Mesodermal cell (in vitro differentiated cells): ENCODE measurements at regions not wholly inside any gene's neighbourhood (a gene's known extent, or its start where the extent isn't known, plus 50 kb on each side); places are given as distances from the start of the nearest gene placed in this dataset.
"Not testable (repeated sequence)": the region's sequence is repeated elsewhere in the genome, so short reads cannot be mapped to it uniquely, and the experiment has no call there.

Experiments used
- H3K27ac ChIP-seq: 2 replicates; pipeline ENCODE4 v1.7.0; 2013; ENCODE audit warnings: mild to moderate bottlenecking, low read depth, low read length, moderate library complexity; ENCODE audit not compliant: severe bottlenecking
- H3K36me3 ChIP-seq: 2 replicates; pipeline ENCODE4 v1.7.1; 2013; ENCODE audit warnings: mild to moderate bottlenecking, low read length, moderate library complexity; ENCODE audit not compliant: control insufficient read depth, insufficient read depth
- H3K4me1 ChIP-seq: one replicate; pipeline ENCODE4 v1.7.1; 2013; ENCODE audit warnings: mild to moderate bottlenecking, low read length; ENCODE audit not compliant: insufficient read depth, control insufficient read depth, poor library complexity, severe bottlenecking
- H3K4me3 ChIP-seq: 2 replicates; pipeline ENCODE4 v1.7.0; 2013; ENCODE audit warnings: low read length, control low read depth, mild to moderate bottlenecking; ENCODE audit not compliant: insufficient read depth, poor library complexity, severe bottlenecking; ENCODE audit errors: extremely low read depth
- H3K9me3 ChIP-seq: 2 replicates; pipeline ENCODE4 v1.7.1; 2013; ENCODE audit warnings: mild to moderate bottlenecking, low read length, moderate library complexity; ENCODE audit not compliant: control insufficient read depth
- WGBS, 2 experiments: methylation state at CpG; one replicate each; pipeline ENCODE4 v1.1.5; 2013; ENCODE audit warnings: missing lambda C conversion rate in 2 of 2; ENCODE audit not compliant: insufficient coverage in 2 of 2; 5-methylcytosine and 5-hydroxymethylcytosine counted together

DNA sequence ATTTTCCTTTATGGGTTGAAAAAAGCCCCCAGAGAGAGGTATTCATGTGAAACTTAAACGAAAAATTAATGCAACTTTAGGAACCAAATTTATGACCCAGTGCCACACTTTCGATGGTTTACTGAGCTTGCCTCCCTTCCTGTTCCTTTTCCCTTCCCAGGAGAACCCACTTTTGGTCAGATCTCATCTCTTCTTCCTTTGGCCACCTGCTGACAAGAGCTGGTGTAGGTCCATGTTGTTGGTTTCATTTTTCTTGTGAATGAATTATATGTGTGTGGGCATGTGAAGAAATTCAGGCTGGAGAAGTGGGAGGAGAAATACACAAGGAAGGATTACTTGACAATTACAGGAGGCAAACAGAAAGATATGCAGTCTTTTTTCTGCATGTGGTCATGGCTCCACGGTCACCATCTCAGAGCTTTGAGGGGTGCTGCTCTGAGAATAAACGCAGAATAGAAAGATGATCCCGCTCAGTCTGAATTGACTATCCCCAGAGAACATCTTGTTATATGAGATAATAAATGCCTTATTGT lies 111.3 kb upstream of the TCF4 start:
- H3K4me1 ChIP-seq, result no peaks in the 10 kb centered on the region
- WGBS, 2 experiments, result 71 to 87% methylated on average over 3 to 5 of the region's 5 CpGs
- no peak overlapping the region for H3K4me3 ChIP-seq
- no peak overlapping the region for H3K27ac ChIP-seq
- H3K9me3 ChIP-seq, result no peaks in the 10 kb centered on the region
- H3K36me3 ChIP-seq, result no peaks in the 10 kb centered on the region

GRCh38 chr18:55696811-55697210 lies 108.8 kb upstream of the TCF4 start:
- Histone ChIP-seq H3K27ac (no peak overlapping the region), H3K36me3 (no peaks in the 10 kb centered on the region), H3K4me3 (no peak overlapping the region), H3K4me1 (no peaks in the 10 kb centered on the region), H3K9me3 (no peaks in the 10 kb centered on the region)
- 95 to 96% methylated on average over 3 of the region's 3 CpGs for WGBS, 2 experiments

GRCh38 chr18:55695091-55695490 lies 107.1 kb upstream of the TCF4 start:
- Histone ChIP-seq H3K4me3 (no peak overlapping the region), H3K27ac (no peak overlapping the region), H3K4me1 (no peaks in the 10 kb centered on the region)

GRCh38 chr18:55694291-55694690 lies 106.3 kb upstream of the TCF4 start:
- H3K9me3 ChIP-seq, result no peaks in the 10 kb centered on the region
- H3K36me3 ChIP-seq, result no peaks in the 10 kb centered on the region
- H3K4me3 ChIP-seq, result no peak overlapping the region
- WGBS, 2 experiments, result 100% methylated on average over 1 of the region's 1 CpG; no CpG with 5 or more reads in 1 of the 2 experiments
- H3K4me1 ChIP-seq, result no peaks in the 10 kb centered on the region
- no peak overlapping the region for H3K27ac ChIP-seq

More at GRCh38 chr18:55695091-55695490, 107.1 kb upstream of the TCF4 start:
- Histone ChIP-seq H3K9me3 (no peaks in the 10 kb centered on the region), H3K36me3 (no peaks in the 10 kb centered on the region)

- 88 to 90% methylated on average over 1 to 4 of the region's 4 CpGs for WGBS, 2 experiments
- no peaks in the 10 kb centered on the region for H3K4me1 ChIP-seq
- no peak overlapping the region for H3K4me3 ChIP-seq
- no peak overlapping the region for H3K27ac ChIP-seq
- H3K9me3 ChIP-seq, result no peaks in the 10 kb centered on the region
- no peaks in the 10 kb centered on the region for H3K36me3 ChIP-seq
Measured at GRCh38 chr18:55688030-55688429, 100.0 kb upstream of the TCF4 start.

DNA sequence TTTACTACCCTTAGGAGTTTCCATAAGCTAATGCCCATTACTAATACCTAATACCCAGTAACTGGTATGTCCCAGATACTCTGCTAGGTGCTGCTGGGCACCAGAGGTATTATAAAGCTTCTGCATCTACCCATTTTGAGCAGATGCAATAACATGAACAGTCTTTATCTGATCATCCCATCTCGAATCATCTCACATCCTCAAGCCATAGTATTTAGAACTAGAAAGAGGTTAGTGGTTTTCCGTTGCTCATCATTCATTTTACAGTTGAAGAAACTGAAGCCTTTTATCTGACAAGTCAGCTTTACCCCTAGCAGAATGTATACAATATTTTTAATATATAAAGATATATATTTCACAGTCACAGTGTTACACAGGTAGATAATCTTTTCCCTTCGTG lies 99.1 kb upstream of the TCF4 start:
- no peaks in the 10 kb centered on the region for H3K9me3 ChIP-seq
- no peak overlapping the region for H3K27ac ChIP-seq
- no peaks in the 10 kb centered on the region for H3K4me1 ChIP-seq
- no peak overlapping the region for H3K4me3 ChIP-seq
- WGBS, 2 experiments, result no CpG with 5 or more reads among the region's 3 CpGs
- no peaks in the 10 kb centered on the region for H3K36me3 ChIP-seq

DNA sequence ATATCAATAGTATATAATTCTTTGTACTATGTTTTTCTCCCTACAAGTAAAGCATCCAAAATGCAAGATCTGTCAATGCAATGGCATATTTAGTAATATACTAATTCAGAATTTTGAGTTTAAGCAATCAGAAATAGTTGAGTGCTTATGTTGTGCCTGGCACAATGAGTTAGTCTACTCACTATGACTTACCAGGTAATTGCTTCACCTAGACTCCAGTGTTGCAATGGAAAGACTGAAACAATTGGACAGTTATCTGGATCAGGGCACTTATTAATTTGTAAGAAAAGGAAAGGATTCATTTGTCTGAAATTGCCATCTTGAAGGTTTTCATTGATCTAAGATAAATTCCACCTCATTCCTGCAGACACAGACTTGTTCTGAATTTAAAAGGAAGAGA lies 97.6 kb upstream of the TCF4 start:
- Histone ChIP-seq H3K27ac (no peak overlapping the region), H3K36me3 (no peaks in the 10 kb centered on the region), H3K4me3 (no peak overlapping the region), H3K4me1 (no peaks in the 10 kb centered on the region), H3K9me3 (no peaks in the 10 kb centered on the region)

DNA sequence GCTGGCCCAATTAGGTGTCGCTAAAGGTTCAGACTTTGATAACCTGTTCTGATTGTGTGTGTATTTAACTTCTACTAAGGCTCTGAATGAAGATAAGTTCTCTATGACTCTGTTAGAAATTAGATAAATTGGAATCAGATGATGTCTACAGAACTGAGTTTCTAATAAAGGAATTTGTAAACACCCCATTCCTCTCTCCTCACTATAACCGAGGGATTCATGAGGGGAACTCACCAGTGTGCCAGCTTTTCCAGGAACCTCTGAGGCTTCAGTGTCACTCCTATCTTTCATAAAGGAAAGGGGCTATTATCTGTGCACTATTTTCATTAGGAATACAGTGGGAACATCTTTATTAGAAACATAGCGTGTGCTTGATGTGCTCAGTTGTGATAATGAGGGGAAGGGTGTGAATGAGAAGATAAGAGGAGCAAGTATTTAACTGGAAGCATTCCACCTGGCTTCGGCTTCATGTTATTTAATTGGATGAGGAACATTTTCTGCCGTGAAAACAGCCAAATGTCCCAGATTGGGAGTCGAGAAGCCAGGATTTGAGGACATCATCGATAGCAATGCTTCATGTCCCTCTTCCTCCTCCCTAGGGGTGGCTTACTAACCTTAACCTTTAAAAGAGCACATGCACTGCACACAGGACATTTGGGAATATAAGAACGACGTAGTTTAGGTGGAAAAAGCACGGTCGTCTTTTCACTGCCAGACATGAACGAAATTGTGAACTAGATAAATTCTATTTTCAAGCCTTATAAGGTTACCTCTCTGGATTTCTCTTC lies 84.8 kb upstream of the TCF4 start:
- no peak overlapping the region for H3K27ac ChIP-seq
- H3K4me1 ChIP-seq, result no peaks in the 10 kb centered on the region
- WGBS, 2 experiments, result 91 to 95% methylated on average over 7 to 9 of the region's 12 CpGs
- no peaks in the 10 kb centered on the region for H3K9me3 ChIP-seq
- no peaks in the 10 kb centered on the region for H3K36me3 ChIP-seq
- H3K4me3 ChIP-seq, result no peak overlapping the region

- WGBS, 2 experiments, result 94 to 100% methylated on average over 3 to 4 of the region's 5 CpGs
- Histone ChIP-seq H3K4me1 (no peaks in the 10 kb centered on the region), H3K27ac (no peak overlapping the region), H3K9me3 (no peaks in the 10 kb centered on the region), H3K4me3 (no peak overlapping the region), H3K36me3 (no peaks in the 10 kb centered on the region)
Measured at GRCh38 chr18:55665506-55665905, 77.5 kb upstream of the TCF4 start.

- not testable (repeated sequence) for H3K4me3 ChIP-seq, H3K9me3 ChIP-seq, H3K27ac ChIP-seq, H3K4me1 ChIP-seq, H3K36me3 ChIP-seq
- WGBS, 2 experiments, result 95 to 97% methylated on average over 21 to 32 of the region's 45 CpGs
Measured at GRCh38 chr18:55664758-55665400, 76.9 kb upstream of the TCF4 start.

- H3K36me3 ChIP-seq, result no peaks in the 10 kb centered on the region
- no peak overlapping the region for H3K27ac ChIP-seq
- no peaks in the 10 kb centered on the region for H3K9me3 ChIP-seq
- H3K4me1 ChIP-seq, result no peaks in the 10 kb centered on the region
- H3K4me3 ChIP-seq, result no peak overlapping the region
- WGBS, 2 experiments, result 76 to 90% methylated on average over 4 of the region's 4 CpGs
Measured at GRCh38 chr18:55663891-55664290, 75.9 kb upstream of the TCF4 start.
